Mesodermal cell (in vitro differentiated cells): ENCODE measurements at regions not wholly inside any gene's neighbourhood (a gene's known extent, or its start where the extent isn't known, plus 50 kb on each side); places are given as distances from the start of the nearest gene placed in this dataset.

Experiments
- H3K27ac ChIP-seq: 2 replicates; pipeline ENCODE4 v1.7.0; 2013; ENCODE audit warnings: mild to moderate bottlenecking, low read depth, low read length, moderate library complexity; ENCODE audit not compliant: severe bottlenecking
- H3K36me3 ChIP-seq: 2 replicates; pipeline ENCODE4 v1.7.1; 2013; ENCODE audit warnings: mild to moderate bottlenecking, low read length, moderate library complexity; ENCODE audit not compliant: control insufficient read depth, insufficient read depth
- H3K4me1 ChIP-seq: one replicate; pipeline ENCODE4 v1.7.1; 2013; ENCODE audit warnings: mild to moderate bottlenecking, low read length; ENCODE audit not compliant: insufficient read depth, control insufficient read depth, poor library complexity, severe bottlenecking
- H3K4me3 ChIP-seq: 2 replicates; pipeline ENCODE4 v1.7.0; 2013; ENCODE audit warnings: low read length, control low read depth, mild to moderate bottlenecking; ENCODE audit not compliant: insufficient read depth, poor library complexity, severe bottlenecking; ENCODE audit errors: extremely low read depth
- H3K9me3 ChIP-seq: 2 replicates; pipeline ENCODE4 v1.7.1; 2013; ENCODE audit warnings: mild to moderate bottlenecking, low read length, moderate library complexity; ENCODE audit not compliant: control insufficient read depth
- WGBS, 2 experiments: methylation state at CpG; one replicate each; pipeline ENCODE4 v1.1.5; 2013; ENCODE audit warnings: missing lambda C conversion rate in 2 of 2; ENCODE audit not compliant: insufficient coverage in 2 of 2; 5-methylcytosine and 5-hydroxymethylcytosine counted together

DNA sequence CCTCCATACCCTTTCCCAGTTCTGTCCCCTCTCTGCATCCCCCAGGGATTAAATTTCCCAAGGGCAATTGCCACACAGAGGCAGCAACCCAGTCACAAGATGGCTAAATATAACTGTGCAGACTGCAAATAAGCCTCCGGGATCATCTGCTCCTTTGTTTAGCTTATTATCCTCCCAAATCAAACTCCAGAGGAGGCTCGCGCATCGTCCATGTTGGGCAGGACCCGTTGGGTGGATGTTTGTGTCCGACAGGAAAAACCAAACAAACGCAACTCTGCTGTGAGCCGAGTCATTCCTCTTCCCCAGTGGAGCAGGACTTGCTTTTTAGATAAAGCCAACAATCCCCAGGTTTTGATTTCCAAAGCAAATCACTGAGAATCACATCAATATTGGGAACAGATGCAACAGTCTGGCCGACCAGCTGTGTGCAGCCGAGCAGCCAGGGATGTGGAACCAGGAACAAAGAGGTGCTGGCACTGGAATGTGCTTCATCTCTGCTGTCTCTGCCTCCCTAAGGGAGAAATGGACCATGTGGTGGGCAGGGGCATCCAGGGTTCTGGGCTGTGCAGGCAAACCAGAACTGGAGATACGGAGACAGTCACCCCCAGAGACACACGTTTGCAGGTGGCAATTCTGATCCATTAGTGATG is 89.8 kb downstream of the PTTG1 start:
- Histone ChIP-seq H3K27ac (no peak overlapping the region), H3K36me3 (no peaks in the 10 kb centered on the region), H3K4me1 (no peaks in the 10 kb centered on the region), H3K4me3 (no peak overlapping the region), H3K9me3 (no peaks in the 10 kb centered on the region)
- WGBS, 2 experiments: 93% methylated on average over 12 of the region's 12 CpGs
